Nephron (organoid): ENCODE measurements at regions not wholly inside any gene's neighbourhood (a gene's known extent, or its start where the extent isn't known, plus 50 kb on each side); places are given as distances from the start of the nearest gene placed in this dataset.

Source experiments
- H3K27ac Mint-ChIP-seq, 3 experiments: 2 replicates each; pipeline ENCODE4 v1.8.0; 2020; ENCODE audit warnings: mixed read lengths in 3 of 3, mild to moderate bottlenecking in 2 of 3, moderate library complexity in 1 of 3
- H3K27me3 Mint-ChIP-seq: 2 replicates; pipeline ENCODE4 v1.8.0; 2021; ENCODE audit warnings: low read depth, mild to moderate bottlenecking, moderate library complexity, mixed read lengths
- H3K36me3 Mint-ChIP-seq: 2 replicates; pipeline ENCODE4 v1.8.0; 2020; ENCODE audit warnings: low read depth, mixed read lengths
- H3K4me1 Mint-ChIP-seq: 2 replicates; pipeline ENCODE4 v1.8.0; 2020; ENCODE audit warnings: mixed read lengths
- H3K4me3 Mint-ChIP-seq, 3 experiments: 2 replicates each; pipeline ENCODE4 v1.8.0; 2020; ENCODE audit warnings: mild to moderate bottlenecking in 3 of 3, mixed read lengths in 3 of 3, moderate library complexity in 2 of 3
- H3K9me3 Mint-ChIP-seq: 2 replicates; pipeline ENCODE4 v1.8.0; 2020; ENCODE audit warnings: mixed read lengths
- TF ChIP-seq, protein P1 (sequence below), 3 experiments: fragments of 200-600 bp; sonication (generic); IDR thresholded peaks; one replicate each; pipeline ENCODE4 v1.5.0; 2021; ENCODE audit warnings: antibody characterized with exemption in 3 of 3; ENCODE audit not compliant: unreplicated experiment in 3 of 3

DNA sequence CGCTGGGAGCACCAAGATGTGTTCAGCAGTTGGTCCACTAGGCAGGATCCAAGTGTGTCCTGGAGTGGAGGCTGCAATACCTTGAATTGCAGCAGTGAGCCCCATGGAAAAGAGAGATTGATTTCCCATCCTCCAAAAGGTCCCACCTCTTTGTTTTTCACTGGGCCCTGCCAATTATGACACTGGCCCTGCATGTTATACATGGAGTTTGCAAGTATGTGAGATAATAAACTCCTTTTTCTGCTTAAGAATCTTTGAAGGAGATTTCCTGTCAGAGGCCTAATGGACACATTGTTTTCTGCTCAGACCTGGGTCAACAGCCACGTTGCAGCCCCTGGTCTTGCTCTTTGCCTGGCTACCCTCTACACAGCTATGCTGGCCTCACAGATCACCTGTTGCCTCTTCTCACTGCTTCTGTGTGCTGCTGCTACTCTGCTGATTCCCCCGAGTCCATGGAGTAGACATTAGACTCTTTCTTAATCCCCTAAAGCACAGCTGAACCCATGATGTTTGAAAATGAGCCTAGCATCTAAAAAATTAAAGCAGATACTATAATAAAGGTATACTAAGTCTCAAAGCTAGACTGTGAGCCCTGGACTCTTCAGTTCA is 341.9 kb upstream of the CDH11 start:
- peak overlapping the region; percentile 8 to 50 (median 45) for H3K27ac Mint-ChIP-seq
- H3K4me1 Mint-ChIP-seq = peaks cover 28% of the 10 kb centered on the region
- H3K9me3 Mint-ChIP-seq = no peaks in the 10 kb centered on the region
- no peaks in the 10 kb centered on the region for H3K27me3 Mint-ChIP-seq
- no peak overlapping the region for H3K4me3 Mint-ChIP-seq
- H3K36me3 Mint-ChIP-seq = no peaks in the 10 kb centered on the region
- TF ChIP-seq, protein P1, sequence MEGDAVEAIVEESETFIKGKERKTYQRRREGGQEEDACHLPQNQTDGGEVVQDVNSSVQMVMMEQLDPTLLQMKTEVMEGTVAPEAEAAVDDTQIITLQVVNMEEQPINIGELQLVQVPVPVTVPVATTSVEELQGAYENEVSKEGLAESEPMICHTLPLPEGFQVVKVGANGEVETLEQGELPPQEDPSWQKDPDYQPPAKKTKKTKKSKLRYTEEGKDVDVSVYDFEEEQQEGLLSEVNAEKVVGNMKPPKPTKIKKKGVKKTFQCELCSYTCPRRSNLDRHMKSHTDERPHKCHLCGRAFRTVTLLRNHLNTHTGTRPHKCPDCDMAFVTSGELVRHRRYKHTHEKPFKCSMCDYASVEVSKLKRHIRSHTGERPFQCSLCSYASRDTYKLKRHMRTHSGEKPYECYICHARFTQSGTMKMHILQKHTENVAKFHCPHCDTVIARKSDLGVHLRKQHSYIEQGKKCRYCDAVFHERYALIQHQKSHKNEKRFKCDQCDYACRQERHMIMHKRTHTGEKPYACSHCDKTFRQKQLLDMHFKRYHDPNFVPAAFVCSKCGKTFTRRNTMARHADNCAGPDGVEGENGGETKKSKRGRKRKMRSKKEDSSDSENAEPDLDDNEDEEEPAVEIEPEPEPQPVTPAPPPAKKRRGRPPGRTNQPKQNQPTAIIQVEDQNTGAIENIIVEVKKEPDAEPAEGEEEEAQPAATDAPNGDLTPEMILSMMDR (IDR thresholded peaks at IDR 0.05; ENCODE audit: unreplicated experiment in 3 of 3) = no peak

DNA sequence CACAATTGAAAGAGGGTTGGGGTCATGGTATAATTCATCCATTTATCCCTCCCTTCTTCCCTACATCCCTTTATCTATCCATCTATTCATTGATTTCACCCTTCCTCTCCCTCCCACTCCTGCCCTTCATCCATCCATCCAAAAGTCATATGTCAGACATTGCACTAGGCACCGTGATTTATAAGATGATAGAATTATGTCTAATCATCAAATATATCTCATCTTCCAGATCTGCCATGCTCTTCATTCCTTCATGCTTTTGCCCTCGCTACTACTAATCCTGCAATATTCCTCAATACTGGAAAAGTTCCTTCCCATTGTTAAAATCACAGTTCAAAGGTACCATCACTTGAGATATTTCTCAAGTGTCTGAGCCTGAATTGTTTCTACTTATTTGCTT is 335.2 kb upstream of the CDH11 start:
- TF ChIP-seq, protein P1 (IDR thresholded peaks at IDR 0.05; ENCODE audit: unreplicated experiment in 3 of 3) = no peak
- H3K27me3 Mint-ChIP-seq = no peaks in the 10 kb centered on the region
- no peaks in the 10 kb centered on the region for H3K36me3 Mint-ChIP-seq
- peaks cover 12% of the 10 kb centered on the region for H3K4me1 Mint-ChIP-seq
- peaks cover 2% of the 10 kb centered on the region for H3K9me3 Mint-ChIP-seq
- no peak overlapping the region for H3K27ac Mint-ChIP-seq
- H3K4me3 Mint-ChIP-seq = no peak overlapping the region

DNA sequence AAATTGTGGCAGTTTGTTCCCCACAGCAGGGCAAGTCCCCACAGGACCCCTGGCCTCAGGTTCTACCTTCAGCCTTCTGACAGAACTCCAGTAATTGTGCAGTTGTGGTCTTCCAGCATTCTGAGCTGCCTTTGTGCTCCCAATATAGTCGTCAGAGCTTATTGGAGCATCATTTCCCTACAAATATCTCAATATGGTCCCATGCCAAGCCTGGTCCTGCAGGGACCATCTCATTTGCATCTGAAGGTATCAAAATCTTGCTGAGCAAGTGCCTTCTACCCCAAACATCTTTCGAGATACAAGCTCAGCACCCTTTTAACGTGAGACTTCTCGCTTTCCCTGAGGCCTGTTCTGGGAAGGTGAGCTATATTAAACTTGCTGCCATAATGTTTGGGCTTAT is 333.9 kb upstream of the CDH11 start:
- Mint-ChIP-seq H3K27ac (no peak overlapping the region), H3K4me1 (peaks cover 5% of the 10 kb centered on the region), H3K4me3 (no peak overlapping the region), H3K36me3 (no peaks in the 10 kb centered on the region), H3K27me3 (no peaks in the 10 kb centered on the region), H3K9me3 (peaks cover 2% of the 10 kb centered on the region)
- TF ChIP-seq, protein P1 (IDR thresholded peaks at IDR 0.05; ENCODE audit: unreplicated experiment in 3 of 3) = no peak

DNA sequence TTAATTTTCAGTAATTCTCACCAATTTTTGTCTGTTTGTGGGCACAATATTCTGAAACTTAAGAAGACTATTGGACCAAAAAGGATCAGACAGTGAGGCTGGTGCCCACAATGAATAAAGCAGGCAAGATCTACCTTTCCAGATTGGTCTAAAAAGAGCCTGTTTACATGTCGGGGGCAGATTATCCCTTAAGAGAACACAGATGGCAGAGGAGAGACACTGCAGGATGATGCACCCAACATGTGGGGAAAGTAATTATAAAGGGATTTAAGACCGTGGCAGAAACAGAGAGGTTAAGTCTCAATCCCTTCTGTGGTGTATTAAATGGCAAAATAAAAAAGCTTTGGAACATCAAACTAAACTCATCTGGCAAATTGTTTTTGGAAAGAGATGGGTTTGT is 331.8 kb upstream of the CDH11 start:
- H3K4me3 Mint-ChIP-seq = no peak overlapping the region
- peaks cover 11% of the 10 kb centered on the region for H3K9me3 Mint-ChIP-seq
- H3K4me1 Mint-ChIP-seq = peaks cover 5% of the 10 kb centered on the region
- no peaks in the 10 kb centered on the region for H3K27me3 Mint-ChIP-seq
- TF ChIP-seq, protein P1 (IDR thresholded peaks at IDR 0.05; ENCODE audit: unreplicated experiment in 3 of 3) = no peak
- no peak overlapping the region for H3K27ac Mint-ChIP-seq
- H3K36me3 Mint-ChIP-seq = no peaks in the 10 kb centered on the region

DNA sequence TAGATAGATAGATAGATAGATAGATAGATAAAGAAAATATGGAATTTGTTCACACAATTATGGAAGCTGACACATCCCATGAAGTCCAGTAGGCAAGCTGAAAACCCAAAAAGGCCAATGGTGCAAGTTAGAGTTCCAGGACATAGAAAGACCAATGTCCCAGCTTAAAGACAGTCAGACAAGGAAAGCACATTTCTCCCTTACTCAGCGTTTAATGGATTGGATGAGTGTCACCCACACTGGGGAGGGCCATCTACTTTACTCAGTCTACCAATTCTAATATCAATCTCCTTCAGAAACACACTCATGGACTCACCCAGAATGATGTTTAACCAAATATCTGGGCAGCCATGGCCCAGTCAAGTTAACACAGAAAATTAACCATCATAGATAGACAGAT is 327.7 kb upstream of the CDH11 start:
- peaks cover 24% of the 10 kb centered on the region for H3K9me3 Mint-ChIP-seq

DNA sequence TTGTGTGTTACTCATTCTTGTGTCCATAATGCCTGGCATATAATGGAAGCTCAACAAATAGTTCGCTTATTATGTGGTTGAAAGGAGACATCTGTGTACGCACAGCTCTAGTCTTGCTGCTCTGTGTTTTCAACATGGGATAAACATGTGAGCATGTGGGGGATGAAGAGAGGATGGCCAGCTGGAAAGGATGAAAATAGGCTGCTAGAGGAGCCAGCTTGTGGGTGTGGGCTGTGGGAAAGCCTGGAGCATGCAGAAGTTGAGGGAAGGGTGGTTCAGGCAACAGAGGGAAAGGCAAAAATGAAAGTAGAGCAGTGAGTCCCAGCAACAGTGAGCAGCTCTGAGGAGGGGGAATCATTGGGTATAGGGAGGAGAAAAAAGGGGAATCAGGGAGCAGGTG is 324.6 kb upstream of the CDH11 start:
- H3K27ac Mint-ChIP-seq = peak overlapping the region in 2 of 3 experiments; percentile 10 to 35

More for the DNA sequence above, 327.7 kb upstream of the CDH11 start:
- Mint-ChIP-seq H3K27ac (no peak overlapping the region), H3K4me1 (peaks cover 29% of the 10 kb centered on the region), H3K36me3 (no peaks in the 10 kb centered on the region), H3K27me3 (no peaks in the 10 kb centered on the region), H3K4me3 (no peak overlapping the region)
- TF ChIP-seq, protein P1 (IDR thresholded peaks at IDR 0.05; ENCODE audit: unreplicated experiment in 3 of 3) = no peak

More for the DNA sequence above, 324.6 kb upstream of the CDH11 start:
- Mint-ChIP-seq H3K36me3 (no peaks in the 10 kb centered on the region), H3K27me3 (peaks cover 3% of the 10 kb centered on the region), H3K9me3 (peaks cover 22% of the 10 kb centered on the region), H3K4me1 (peaks cover 39% of the 10 kb centered on the region), H3K4me3 (peak overlapping the region in 1 of 3 experiments; percentile 11)
- TF ChIP-seq, protein P1 (IDR thresholded peaks at IDR 0.05; ENCODE audit: unreplicated experiment in 3 of 3) = no peak
